Natural killer cell treated with Interleukin-12 subunit alpha and Interleukin-12 subunit beta and Interleukin-15 and Interleukin-18, amount 100 ng/mL, for 72 hours (primary cell): ENCODE measurements at regions not wholly inside any gene's neighbourhood (a gene's known extent, or its start where the extent isn't known, plus 50 kb on each side); places are given as distances from the start of the nearest gene placed in this dataset.

Experiments
- ATAC-seq, 2 donors: fragments of 150-1000 bp; cut with Tn5 transposase in 1 of 2; sonication (Bioruptor Pico), chemical (Tn5 transposase) in 1 of 2; 2 replicates each; pipeline ENCODE4 v1.10.0; 2021
- DNase-seq: peaks from one replicate; pipeline ENCODE4 v3.0.0; 2022; ENCODE audit warnings: low spot score
- H3K27ac Mint-ChIP-seq, 2 donors: 1 replicate in 1 of 2; 2 replicates in 1 of 2; pipeline ENCODE4 v1.8.0; 2022; ENCODE audit warnings: mixed read lengths in 2 of 2, mild to moderate bottlenecking in 1 of 2, moderate library complexity in 1 of 2
- H3K27me3 Mint-ChIP-seq, 2 donors: 1 replicate in 1 of 2; 2 replicates in 1 of 2; pipeline ENCODE4 v1.8.0; 2022; ENCODE audit warnings: mixed read lengths in 2 of 2
- H3K36me3 Mint-ChIP-seq: one replicate; pipeline ENCODE4 v1.8.0; 2022; ENCODE audit warnings: mixed read lengths
- H3K4me1 Mint-ChIP-seq, 2 donors: 1 replicate in 1 of 2; 2 replicates in 1 of 2; pipeline ENCODE4 v1.8.0; 2022; ENCODE audit warnings: low read depth in 2 of 2, mixed read lengths in 2 of 2, mild to moderate bottlenecking in 1 of 2
- H3K4me3 Mint-ChIP-seq: one replicate; pipeline ENCODE4 v1.8.0; 2022; ENCODE audit warnings: mixed read lengths
- H3K9me3 Mint-ChIP-seq: 2 replicates; pipeline ENCODE4 v1.8.0; 2022; ENCODE audit warnings: mixed read lengths

DNA sequence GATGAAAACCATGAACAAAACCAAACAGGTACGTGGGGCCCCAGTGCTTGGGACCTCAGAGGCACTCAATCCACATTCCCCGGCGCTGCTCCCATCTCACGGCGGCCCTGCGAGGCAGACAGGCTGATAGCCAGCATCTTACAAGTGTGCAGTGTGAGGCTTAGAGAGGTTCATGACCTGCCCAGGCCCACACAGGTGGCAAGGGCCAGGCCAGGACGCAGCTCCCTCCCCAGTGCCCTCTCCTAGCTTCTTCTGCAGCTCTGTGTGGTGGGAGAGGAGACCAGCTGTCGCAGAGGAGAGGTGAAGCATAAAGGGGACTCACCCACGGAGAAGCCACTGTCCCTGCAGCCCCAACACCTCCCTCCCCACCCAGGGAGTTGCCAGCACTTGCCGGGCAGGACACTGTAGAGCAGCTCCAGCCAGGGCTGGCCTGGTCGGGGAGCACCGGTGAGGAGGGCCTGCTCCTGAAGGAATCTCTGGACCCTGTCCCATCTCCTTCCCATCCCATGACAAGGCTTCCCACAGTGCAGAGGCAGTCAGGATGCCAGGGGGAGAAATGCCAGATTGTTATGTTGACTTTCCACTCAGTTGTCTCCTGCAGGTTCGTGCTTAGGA, 92.4 kb upstream of the TMEM45B start:
- peaks cover 0 to 2% of the 10 kb centered on the region in 2 donors for H3K4me1 Mint-ChIP-seq
- no peak overlapping the region for H3K4me3 Mint-ChIP-seq
- peak; percentile 41 to 55 for ATAC-seq
- no peaks in the 10 kb centered on the region for H3K9me3 Mint-ChIP-seq
- no peak overlapping the region for H3K27ac Mint-ChIP-seq
- peaks cover 2 to 6% of the 10 kb centered on the region in 2 donors for H3K27me3 Mint-ChIP-seq
- H3K36me3 Mint-ChIP-seq: no peaks in the 10 kb centered on the region
- no peak for DNase-seq

DNA sequence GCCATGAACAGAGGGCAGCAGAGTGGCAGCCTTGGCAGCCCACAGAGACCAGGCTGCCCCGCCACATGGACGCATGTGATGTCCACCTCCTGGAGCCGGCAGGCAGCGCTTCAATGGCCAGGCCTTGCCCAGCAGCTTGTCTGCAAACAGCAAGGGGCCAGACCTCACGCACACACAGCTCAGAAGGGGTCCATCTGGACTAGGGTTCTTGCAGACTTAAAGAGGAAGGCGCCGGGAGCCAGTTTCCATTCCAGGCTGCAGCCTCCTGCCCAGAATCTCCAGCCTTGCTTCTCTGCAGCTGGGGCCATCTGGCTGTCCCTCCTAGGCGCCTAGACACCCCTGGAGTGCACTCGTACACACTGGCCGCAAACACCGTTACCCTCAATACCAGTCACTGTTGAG, 91.9 kb upstream of the TMEM45B start:
- Mint-ChIP-seq H3K36me3 (no peaks in the 10 kb centered on the region), H3K9me3 (no peaks in the 10 kb centered on the region), H3K27ac (no peak overlapping the region), H3K4me3 (no peak overlapping the region), H3K27me3 (peaks cover 2 to 6% of the 10 kb centered on the region in 2 donors), H3K4me1 (peaks cover 0 to 2% of the 10 kb centered on the region in 2 donors)
- ATAC-seq (peak; percentile 3 to 6), DNase-seq (no peak)

DNA sequence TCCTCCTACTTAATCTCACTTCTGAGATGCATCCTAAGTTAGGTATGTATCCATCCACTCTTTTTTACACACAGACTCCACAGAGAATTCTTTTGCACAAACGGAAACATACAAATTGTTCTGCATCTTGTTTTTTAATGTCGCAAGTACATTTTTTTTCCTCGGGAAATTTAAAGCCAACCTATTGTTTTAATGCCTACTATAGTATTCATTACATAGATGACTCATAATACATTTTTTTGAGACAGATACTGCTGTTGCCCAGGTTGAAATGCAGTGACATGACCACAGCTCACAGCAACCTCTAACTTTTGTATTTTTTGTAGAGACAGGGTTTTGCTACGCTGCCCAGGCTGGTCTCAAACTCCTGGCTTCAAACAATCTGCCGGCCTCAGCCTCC, 90.8 kb upstream of the TMEM45B start:
- Mint-ChIP-seq H3K27ac (no peak overlapping the region), H3K9me3 (no peaks in the 10 kb centered on the region), H3K4me3 (no peak overlapping the region), H3K4me1 (peaks cover 0 to 2% of the 10 kb centered on the region in 2 donors), H3K27me3 (peaks cover 2 to 12% of the 10 kb centered on the region in 2 donors), H3K36me3 (no peaks in the 10 kb centered on the region)
- ATAC-seq (no peak), DNase-seq (no peak)

DNA sequence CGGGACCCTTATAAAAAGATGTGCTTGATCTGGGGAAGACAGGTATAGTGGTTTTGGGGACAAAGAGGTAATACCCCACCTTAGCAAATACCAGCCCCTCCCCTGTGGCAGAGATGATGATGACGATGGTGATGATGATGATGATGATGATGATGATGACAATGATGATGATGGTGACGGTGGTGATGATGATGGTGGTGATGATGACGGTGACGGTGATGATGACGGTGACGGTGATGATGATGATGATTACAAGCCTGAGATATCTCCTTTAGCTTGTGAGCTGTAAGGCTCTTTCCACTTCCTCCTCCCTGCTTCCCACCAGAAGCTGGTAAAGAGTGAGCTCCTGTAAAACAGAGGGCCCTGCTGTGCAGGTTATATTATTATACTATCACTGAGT, 89.5 kb upstream of the TMEM45B start:
- Mint-ChIP-seq H3K4me1 (peaks cover 0 to 2% of the 10 kb centered on the region in 2 donors), H3K36me3 (no peaks in the 10 kb centered on the region), H3K27ac (no peak overlapping the region), H3K4me3 (no peak overlapping the region), H3K9me3 (no peaks in the 10 kb centered on the region), H3K27me3 (peaks cover 2 to 22% of the 10 kb centered on the region in 2 donors)
- ATAC-seq (no peak), DNase-seq (no peak)

DNA sequence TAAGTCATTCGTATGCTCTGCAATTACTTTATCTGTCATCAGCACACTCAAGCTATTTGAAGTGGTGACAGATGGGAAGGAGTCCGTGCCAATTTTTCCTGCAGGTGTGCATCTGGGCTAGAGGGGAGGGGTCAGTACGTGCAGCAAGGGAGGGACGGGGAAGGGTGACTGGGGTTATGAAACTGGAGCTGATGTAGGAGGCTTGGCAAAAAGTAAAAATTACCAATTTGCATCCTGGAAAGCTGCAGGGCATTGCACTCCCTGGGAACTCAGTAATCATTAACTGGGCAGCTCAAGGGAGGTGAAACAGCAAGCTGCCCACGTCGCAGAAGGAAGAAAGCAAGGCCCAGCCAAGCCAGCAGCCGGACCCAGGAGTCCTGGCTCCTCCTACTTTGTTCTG, 87.1 kb upstream of the TMEM45B start:
- no peaks in the 10 kb centered on the region for H3K4me1 Mint-ChIP-seq
- no peak for DNase-seq
- no peak overlapping the region for H3K27ac Mint-ChIP-seq
- no peak for ATAC-seq
- peaks cover 4 to 25% of the 10 kb centered on the region in 2 donors for H3K27me3 Mint-ChIP-seq
- no peaks in the 10 kb centered on the region for H3K9me3 Mint-ChIP-seq
- no peak overlapping the region for H3K4me3 Mint-ChIP-seq
- H3K36me3 Mint-ChIP-seq: no peaks in the 10 kb centered on the region

DNA sequence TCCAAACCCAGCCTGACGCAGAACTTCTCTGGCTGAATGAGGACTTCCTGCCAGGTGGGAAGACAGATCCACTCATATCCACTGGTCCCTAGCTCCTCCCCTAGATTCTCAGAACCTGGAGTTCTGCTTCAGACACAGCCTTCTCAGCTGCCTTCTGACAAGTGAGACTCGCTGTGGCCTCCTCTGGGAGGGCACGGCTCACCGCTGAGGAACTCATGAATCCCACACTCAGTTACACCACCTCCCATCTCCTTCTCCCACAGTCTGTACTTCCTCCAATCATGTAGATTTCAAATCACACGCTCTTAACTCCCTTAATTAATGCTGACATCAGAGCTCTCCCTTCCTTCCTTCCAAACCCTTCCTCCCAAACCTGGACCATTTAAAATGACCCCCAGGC, 86.4 kb upstream of the TMEM45B start:
- Mint-ChIP-seq H3K27me3 (peaks cover 10 to 31% of the 10 kb centered on the region in 2 donors), H3K27ac (no peak overlapping the region), H3K4me3 (no peak overlapping the region), H3K4me1 (no peaks in the 10 kb centered on the region), H3K9me3 (no peaks in the 10 kb centered on the region), H3K36me3 (no peaks in the 10 kb centered on the region)
- DNase-seq: no peak
- ATAC-seq: no peak

DNA sequence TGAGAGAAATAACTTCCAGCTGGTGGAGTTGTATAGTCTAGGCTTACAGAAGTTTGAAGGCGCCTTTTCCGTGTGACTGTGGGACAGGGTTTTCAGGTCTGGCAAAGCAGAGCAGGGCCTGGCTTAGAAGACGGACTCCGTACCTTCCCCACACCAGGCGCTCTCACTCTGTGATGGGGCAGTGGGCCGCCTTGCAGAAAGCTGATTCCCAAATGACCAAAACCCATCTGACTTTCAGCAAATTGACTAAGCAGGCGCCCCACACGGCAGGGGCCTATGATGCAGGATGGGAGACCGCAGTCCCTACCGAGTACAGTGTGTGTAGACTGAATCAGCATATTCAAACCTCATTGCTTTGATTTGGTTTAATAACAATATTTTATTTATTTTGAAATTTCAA, 85.8 kb upstream of the TMEM45B start:
- ATAC-seq: no peak
- H3K9me3 Mint-ChIP-seq: no peaks in the 10 kb centered on the region
- no peak overlapping the region for H3K4me3 Mint-ChIP-seq
- H3K27me3 Mint-ChIP-seq: peaks cover 14 to 35% of the 10 kb centered on the region in 2 donors
- no peaks in the 10 kb centered on the region for H3K36me3 Mint-ChIP-seq
- no peak overlapping the region for H3K27ac Mint-ChIP-seq
- no peaks in the 10 kb centered on the region for H3K4me1 Mint-ChIP-seq
- no peak for DNase-seq

DNA sequence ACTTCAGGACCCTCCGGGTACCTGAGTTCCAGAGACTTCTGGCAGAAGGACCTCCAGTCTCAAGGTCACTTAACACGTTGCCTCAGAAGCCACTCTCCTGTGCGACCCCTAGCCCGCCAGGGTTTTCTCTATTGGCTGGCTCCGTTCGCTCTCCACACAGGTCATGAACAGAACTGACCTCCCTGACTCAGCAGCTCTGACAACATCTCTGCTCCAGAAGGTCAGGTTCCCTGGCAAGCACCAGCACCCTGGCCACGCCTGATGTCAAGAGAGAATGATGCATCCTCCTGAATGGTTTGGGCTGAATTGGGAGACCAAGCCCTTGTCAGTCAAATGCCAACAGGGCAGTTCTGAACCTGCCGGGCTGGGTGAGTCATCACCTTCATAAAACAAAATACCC, 84.3 kb upstream of the TMEM45B start:
- H3K4me1 Mint-ChIP-seq: no peaks in the 10 kb centered on the region
- no peak for DNase-seq
- H3K36me3 Mint-ChIP-seq: no peaks in the 10 kb centered on the region
- ATAC-seq: no peak
- no peaks in the 10 kb centered on the region for H3K9me3 Mint-ChIP-seq
- H3K27ac Mint-ChIP-seq: no peak overlapping the region
- no peak overlapping the region for H3K4me3 Mint-ChIP-seq
- H3K27me3 Mint-ChIP-seq: peaks cover 17 to 29% of the 10 kb centered on the region in 2 donors

DNA sequence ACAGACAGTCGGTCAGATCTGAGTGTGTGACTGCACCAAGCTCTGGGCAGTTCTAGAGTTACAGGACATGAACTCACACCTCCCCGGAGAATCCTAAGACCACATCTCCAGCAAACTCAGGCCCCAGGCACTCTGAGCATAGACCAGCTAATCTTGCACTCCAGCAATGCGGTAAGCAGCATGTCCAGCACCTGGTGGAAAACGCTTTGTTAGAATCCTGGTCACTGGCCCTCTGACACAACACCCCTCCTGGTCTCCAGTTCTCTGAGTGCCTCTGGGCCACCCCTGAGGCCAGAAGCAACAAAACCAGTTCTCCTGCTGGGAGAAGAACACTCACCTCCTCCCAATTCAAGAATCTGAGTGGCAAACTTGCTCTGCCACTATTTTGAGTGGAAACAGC, 82.7 kb upstream of the TMEM45B start:
- Mint-ChIP-seq H3K36me3 (no peaks in the 10 kb centered on the region), H3K9me3 (no peaks in the 10 kb centered on the region), H3K27ac (no peak overlapping the region), H3K4me1 (no peaks in the 10 kb centered on the region), H3K27me3 (peaks cover 21 to 29% of the 10 kb centered on the region in 2 donors), H3K4me3 (no peak overlapping the region)
- DNase-seq (no peak), ATAC-seq (no peak)

DNA sequence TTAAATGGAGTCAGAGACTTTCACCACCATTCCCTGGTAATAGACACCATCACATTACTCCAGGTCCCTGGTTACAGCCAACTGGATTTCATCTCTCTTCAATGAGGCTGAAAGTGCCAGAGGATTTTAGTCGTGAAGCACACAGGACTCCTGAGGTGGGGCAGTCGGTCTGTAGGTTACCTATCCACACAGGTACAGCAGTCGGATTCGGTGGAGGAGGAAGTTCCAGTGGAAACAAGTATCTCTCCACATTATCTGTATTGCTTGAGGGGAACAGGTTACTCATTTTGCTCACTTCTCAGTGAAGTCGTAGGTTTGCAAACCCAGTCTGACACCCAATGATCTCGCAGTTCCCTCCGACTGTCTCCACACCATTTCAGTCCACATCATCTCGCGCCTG, 82.3 kb upstream of the TMEM45B start:
- no peak for DNase-seq
- Mint-ChIP-seq H3K27me3 (peaks cover 24 to 29% of the 10 kb centered on the region in 2 donors), H3K36me3 (no peaks in the 10 kb centered on the region), H3K4me1 (no peaks in the 10 kb centered on the region), H3K4me3 (no peak overlapping the region), H3K9me3 (no peaks in the 10 kb centered on the region), H3K27ac (no peak overlapping the region)
- ATAC-seq: no peak

DNA sequence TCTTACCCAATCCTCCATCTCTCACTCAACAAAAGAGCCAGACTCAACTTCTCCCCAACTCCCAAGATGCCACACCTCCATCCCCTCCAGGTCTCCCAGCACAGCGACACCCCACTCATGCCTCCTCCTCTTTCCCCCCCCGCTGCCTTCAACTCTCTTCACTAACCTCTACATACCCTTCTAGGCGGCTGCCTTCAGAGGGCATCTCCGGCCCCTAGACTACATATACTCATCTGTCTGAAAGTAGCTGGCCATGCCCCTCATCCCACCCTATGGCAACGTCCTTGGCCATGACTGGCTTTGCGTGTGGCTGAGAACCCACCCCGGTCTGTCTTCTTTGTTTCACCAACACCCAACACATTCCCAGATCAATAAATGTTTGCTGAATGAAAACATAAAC, 81.7 kb upstream of the TMEM45B start:
- no peaks in the 10 kb centered on the region for H3K9me3 Mint-ChIP-seq
- no peaks in the 10 kb centered on the region for H3K36me3 Mint-ChIP-seq
- ATAC-seq (peak in 1 of 2 donors; percentile 40), DNase-seq (no peak)
- no peak overlapping the region for H3K4me3 Mint-ChIP-seq
- peaks cover 27 to 29% of the 10 kb centered on the region in 2 donors for H3K27me3 Mint-ChIP-seq
- H3K27ac Mint-ChIP-seq: no peak overlapping the region
- H3K4me1 Mint-ChIP-seq: no peaks in the 10 kb centered on the region

DNA sequence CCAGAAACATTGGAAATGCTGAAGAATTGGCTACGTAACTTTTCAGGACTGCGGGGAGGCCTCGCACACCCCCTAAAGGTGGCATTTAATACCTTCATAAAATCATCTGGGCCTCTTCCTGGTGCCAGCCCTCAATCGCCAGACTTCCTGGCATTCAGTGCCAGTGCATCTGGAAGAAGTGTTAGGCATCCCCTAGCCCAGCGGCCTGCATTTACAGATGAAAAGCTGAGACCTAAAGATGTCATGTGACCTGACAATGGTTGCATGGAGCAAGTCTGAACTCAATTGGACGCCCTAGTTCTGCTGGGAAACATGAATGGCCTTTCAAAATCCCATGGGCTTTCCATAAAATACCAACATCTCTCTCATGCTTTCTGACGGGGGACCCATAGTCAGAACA, 81.0 kb upstream of the TMEM45B start:
- H3K27me3 Mint-ChIP-seq: peaks cover 24 to 27% of the 10 kb centered on the region in 2 donors
- DNase-seq (no peak), ATAC-seq (no peak)
- no peak overlapping the region for H3K4me3 Mint-ChIP-seq
- no peaks in the 10 kb centered on the region for H3K4me1 Mint-ChIP-seq
- H3K36me3 Mint-ChIP-seq: no peaks in the 10 kb centered on the region
- no peaks in the 10 kb centered on the region for H3K9me3 Mint-ChIP-seq
- no peak overlapping the region for H3K27ac Mint-ChIP-seq

DNA sequence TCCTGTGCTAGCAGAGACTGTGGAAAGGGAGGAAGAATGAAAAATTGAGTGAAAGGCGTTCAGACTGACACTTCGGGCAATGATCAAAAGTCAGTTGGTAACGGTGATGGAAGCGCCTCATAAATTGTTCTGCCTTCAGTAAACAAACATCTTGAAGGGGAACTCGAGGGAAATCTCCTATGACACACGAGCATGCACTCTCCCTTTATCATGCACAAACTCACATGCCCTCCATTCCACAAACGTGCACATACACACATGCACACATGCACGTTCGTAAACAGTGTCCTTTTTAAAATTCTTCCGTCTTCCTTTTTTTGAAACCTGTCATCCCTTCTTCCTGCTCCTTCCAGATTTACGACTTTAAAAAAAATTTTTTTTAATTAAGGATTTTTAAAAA, 77.8 kb upstream of the TMEM45B start:
- Mint-ChIP-seq H3K27me3 (peaks cover 30 to 31% of the 10 kb centered on the region in 2 donors), H3K27ac (no peak overlapping the region), H3K4me1 (no peaks in the 10 kb centered on the region), H3K36me3 (no peaks in the 10 kb centered on the region), H3K4me3 (no peak overlapping the region), H3K9me3 (no peaks in the 10 kb centered on the region)
- ATAC-seq (no peak), DNase-seq (no peak)

DNA sequence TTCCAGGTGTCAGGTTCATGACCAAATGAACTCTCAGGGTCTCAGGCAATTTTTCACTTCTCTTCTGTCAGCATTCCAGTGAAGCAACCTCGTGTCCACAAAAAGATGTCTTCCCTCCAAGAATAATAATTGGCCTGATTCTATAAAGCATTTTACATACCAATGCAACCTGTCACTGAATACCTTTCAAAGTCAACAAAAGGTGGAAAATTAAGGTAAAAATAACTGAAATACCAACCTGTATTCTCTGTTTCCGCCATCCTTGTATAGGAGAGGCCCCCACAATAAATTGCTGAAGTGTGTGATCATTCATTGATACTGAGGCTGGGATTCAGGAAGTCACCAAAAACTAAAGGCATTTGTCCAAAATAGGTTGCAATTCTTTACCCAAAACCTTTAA, 77.4 kb upstream of the TMEM45B start:
- H3K27ac Mint-ChIP-seq: no peak overlapping the region
- DNase-seq (no peak), ATAC-seq (no peak)
- peaks cover 31 to 32% of the 10 kb centered on the region in 2 donors for H3K27me3 Mint-ChIP-seq
- H3K4me1 Mint-ChIP-seq: no peaks in the 10 kb centered on the region
- H3K9me3 Mint-ChIP-seq: no peaks in the 10 kb centered on the region
- H3K4me3 Mint-ChIP-seq: no peak overlapping the region
- no peaks in the 10 kb centered on the region for H3K36me3 Mint-ChIP-seq

DNA sequence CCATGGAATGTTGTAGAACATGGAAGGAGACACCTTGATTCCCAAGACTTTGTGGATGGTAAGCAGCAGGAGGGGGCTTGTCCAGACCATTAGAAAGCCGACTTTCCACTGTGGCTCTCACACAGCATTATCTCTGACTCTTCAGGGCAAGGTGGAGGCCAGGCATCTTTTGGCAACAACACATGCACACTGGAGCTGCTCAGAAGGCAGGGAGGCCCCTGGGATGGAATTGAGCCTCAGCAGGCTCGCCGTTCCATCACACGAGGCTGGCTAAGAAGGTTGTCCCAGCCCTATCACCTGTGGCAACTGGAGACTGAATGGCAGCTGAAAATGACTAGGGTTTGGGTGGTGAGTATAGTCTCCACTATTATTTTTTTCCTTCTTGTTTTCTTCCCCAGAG, 76.3 kb upstream of the TMEM45B start:
- H3K4me3 Mint-ChIP-seq: no peak overlapping the region
- no peaks in the 10 kb centered on the region for H3K36me3 Mint-ChIP-seq
- no peaks in the 10 kb centered on the region for H3K4me1 Mint-ChIP-seq
- peaks cover 21 to 23% of the 10 kb centered on the region in 2 donors for H3K27me3 Mint-ChIP-seq
- H3K9me3 Mint-ChIP-seq: no peaks in the 10 kb centered on the region
- ATAC-seq: no peak
- no peak overlapping the region for H3K27ac Mint-ChIP-seq
- no peak for DNase-seq
